Ishikawa (cell line): ENCODE measurements at regions not wholly inside any gene's neighbourhood (a gene's known extent, or its start where the extent isn't known, plus 50 kb on each side); places are given as distances from the start of the nearest gene placed in this dataset.

Source experiments
- CEBPB ChIP-seq: IDR thresholded peaks from 2 replicates; pipeline ENCODE4 v1.6.1; 2012
- CREB1 ChIP-seq: IDR thresholded peaks from 2 replicates; pipeline ENCODE4 v1.6.1; 2012; ENCODE audit warnings: low read depth
- EGR1 ChIP-seq: IDR thresholded peaks from 2 replicates; pipeline ENCODE4 v1.6.1; 2012
- EP300 ChIP-seq: IDR thresholded peaks from 2 replicates; pipeline ENCODE4 v1.6.1; 2012; ENCODE audit warnings: borderline replicate concordance
- FOXM1 ChIP-seq: IDR thresholded peaks from 2 replicates; pipeline ENCODE4 v1.6.1; 2012; ENCODE audit warnings: low read depth, borderline replicate concordance
- NFIC ChIP-seq: IDR thresholded peaks from 2 replicates; pipeline ENCODE4 v1.6.1; 2012
- RAD21 ChIP-seq: IDR thresholded peaks from 2 replicates; pipeline ENCODE4 v1.6.1; 2012; ENCODE audit warnings: low read depth
- TAF1 ChIP-seq: IDR thresholded peaks from 2 replicates; pipeline ENCODE4 v1.6.1; 2012; ENCODE audit warnings: low read depth, mild to moderate bottlenecking
- TCF12 ChIP-seq: IDR thresholded peaks from 2 replicates; pipeline ENCODE4 v1.6.1; 2012; ENCODE audit warnings: low read depth
- TEAD4 ChIP-seq: IDR thresholded peaks from 2 replicates; pipeline ENCODE4 v1.6.1; 2012
- YY1 ChIP-seq: IDR thresholded peaks from 2 replicates; pipeline ENCODE4 v1.6.1; 2012; ENCODE audit warnings: low read depth
- ZBTB7A ChIP-seq: IDR thresholded peaks from 2 replicates; pipeline ENCODE4 v1.6.1; 2012; ENCODE audit warnings: low read depth
- TF ChIP-seq, protein P1 (sequence below): IDR thresholded peaks from 2 replicates; pipeline ENCODE4 v1.6.1; 2012
- TF ChIP-seq, protein P2 (sequence below): IDR thresholded peaks from 2 replicates; pipeline ENCODE4 v1.6.1; 2012
- TF ChIP-seq, protein P3 (sequence below): IDR thresholded peaks from 2 replicates; pipeline ENCODE4 v1.6.1; 2012; ENCODE audit warnings: low read depth, mild to moderate bottlenecking

DNA sequence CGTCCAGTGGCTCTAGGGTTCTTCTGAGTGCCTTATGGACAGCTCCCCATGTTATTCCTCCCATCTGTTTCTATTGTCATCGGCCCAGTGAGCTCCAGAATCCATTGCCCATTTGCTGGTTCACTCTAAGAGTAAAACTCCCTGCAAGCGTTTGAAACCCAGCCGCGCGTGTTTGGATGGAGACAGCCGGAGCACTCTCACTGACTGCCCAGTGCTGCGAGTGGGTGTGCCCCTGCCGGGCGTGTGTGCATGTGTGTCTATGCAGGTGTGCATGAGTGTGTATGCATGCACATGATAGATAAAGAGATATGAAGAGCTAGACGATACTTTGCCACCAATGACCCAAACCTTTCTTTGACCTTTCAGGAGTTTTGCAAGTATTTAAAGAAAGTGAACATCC lies 347.2 kb upstream of the MKI67 start:
- TF ChIP-seq RAD21: no peak
- TF ChIP-seq, protein P1, sequence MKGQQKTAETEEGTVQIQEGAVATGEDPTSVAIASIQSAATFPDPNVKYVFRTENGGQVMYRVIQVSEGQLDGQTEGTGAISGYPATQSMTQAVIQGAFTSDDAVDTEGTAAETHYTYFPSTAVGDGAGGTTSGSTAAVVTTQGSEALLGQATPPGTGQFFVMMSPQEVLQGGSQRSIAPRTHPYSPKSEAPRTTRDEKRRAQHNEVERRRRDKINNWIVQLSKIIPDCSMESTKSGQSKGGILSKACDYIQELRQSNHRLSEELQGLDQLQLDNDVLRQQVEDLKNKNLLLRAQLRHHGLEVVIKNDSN: no peak
- no peak for TF ChIP-seq TAF1

DNA sequence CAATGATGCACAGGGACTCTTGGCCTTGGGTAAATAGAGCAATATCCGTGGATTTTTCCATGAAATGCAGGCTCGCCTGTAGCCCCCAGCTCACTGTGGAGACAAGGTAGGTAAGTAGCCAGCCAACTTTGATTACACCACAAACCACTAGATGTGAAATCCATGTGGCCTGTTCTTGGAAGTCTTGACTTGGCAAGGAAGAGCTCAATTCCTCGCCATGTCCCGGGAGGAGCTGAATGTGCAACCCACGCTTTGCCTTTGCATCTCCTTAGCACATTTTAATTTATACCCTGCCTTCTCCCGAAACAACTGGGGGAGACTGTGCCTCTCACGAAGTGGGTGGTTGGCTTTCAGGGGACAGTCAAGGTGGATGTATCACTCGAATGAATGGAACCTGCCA lies 347.7 kb upstream of the MKI67 start:
- TF ChIP-seq ZBTB7A (no peak), FOXM1 (no peak), CEBPB (no peak), TEAD4 (no peak), TAF1 (no peak), EP300 (no peak), NFIC (no peak), CREB1 (no peak), EGR1 (no peak), TCF12 (no peak), YY1 (no peak), RAD21 (no peak)
- TF ChIP-seq, protein P1: no peak
- TF ChIP-seq, protein P2, sequence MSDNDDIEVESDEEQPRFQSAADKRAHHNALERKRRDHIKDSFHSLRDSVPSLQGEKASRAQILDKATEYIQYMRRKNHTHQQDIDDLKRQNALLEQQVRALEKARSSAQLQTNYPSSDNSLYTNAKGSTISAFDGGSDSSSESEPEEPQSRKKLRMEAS: no peak
- TF ChIP-seq, protein P3, sequence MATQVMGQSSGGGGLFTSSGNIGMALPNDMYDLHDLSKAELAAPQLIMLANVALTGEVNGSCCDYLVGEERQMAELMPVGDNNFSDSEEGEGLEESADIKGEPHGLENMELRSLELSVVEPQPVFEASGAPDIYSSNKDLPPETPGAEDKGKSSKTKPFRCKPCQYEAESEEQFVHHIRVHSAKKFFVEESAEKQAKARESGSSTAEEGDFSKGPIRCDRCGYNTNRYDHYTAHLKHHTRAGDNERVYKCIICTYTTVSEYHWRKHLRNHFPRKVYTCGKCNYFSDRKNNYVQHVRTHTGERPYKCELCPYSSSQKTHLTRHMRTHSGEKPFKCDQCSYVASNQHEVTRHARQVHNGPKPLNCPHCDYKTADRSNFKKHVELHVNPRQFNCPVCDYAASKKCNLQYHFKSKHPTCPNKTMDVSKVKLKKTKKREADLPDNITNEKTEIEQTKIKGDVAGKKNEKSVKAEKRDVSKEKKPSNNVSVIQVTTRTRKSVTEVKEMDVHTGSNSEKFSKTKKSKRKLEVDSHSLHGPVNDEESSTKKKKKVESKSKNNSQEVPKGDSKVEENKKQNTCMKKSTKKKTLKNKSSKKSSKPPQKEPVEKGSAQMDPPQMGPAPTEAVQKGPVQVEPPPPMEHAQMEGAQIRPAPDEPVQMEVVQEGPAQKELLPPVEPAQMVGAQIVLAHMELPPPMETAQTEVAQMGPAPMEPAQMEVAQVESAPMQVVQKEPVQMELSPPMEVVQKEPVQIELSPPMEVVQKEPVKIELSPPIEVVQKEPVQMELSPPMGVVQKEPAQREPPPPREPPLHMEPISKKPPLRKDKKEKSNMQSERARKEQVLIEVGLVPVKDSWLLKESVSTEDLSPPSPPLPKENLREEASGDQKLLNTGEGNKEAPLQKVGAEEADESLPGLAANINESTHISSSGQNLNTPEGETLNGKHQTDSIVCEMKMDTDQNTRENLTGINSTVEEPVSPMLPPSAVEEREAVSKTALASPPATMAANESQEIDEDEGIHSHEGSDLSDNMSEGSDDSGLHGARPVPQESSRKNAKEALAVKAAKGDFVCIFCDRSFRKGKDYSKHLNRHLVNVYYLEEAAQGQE: no peak

DNA sequence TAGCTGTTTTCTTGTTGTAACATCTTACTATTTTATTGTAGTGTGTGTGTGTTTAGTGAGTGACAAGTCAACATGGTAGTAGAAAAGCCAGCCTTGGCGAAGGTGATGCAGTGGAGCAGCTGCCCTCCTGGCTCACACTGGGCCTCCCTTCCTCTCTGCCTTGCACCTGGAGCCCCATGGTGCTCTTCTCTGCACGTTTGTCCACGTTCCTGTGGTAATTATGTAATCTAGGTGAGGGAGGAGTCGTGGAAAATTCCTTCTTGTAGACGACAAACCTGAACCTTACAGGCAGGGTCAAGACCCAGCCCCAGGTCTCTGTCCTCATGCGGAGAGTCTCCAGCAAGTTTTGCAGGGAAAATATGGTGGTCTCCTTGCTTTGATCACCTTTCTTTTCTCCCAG lies 348.3 kb upstream of the MKI67 start:
- TF ChIP-seq CEBPB (no peak), TCF12 (no peak), FOXM1 (no peak)

DNA sequence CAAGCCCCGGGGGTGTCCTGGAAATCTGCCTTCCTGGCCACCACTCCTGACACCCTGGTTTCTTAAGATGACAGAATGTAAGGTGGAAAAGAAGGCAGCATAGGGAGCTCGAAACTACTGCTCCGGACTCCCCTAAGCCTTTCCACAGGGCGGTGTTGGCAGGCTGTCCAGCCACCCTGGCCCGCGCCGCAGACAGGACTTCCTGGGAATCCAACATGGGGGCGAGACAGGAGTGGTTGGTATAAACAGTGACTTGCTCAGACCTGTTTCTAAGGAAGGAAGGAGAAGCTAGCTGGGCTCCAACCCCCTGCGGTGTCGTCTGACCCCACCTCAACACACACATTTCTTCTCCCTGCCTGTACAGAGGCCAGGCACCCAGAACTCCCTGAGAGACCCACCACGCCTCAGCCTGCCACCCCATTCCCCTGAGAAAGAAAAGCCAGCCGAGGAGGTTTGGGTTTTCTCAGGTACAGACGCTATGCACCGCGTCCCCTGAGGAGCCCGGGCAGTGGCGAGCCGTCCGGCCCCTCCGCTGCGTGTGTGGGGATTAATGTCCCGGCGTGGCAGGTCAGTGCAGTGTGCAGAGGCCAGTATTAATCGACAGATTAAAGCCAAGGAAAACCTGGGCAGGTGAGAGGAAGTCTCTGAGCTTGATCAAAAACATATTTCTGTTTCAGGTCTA lies 349.6 kb upstream of the MKI67 start:
- TF ChIP-seq CREB1 (no peak), CEBPB (no peak), EGR1 (no peak), TCF12 (no peak), TEAD4 (no peak), YY1 (no peak), EP300 (no peak), FOXM1 (no peak)
- TF ChIP-seq, protein P1: no peak
- TF ChIP-seq, protein P3: no peak
- TF ChIP-seq, protein P2: no peak

DNA sequence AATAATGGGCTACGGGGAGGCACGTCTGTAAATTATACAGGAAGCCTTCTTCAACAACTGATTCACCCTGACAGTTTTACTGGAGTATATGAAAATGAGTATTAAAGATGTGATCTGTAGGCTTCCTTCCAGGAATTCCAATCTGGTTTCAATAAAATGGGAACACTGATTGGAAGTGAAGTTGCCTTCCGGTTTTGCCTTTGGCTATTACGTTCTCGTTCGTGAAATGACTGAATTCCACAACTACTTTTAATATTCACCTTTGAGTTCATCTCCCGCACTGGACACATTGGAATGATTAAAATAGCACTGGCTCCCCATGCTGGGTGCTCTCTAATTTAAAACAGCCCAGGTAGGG lies 350.1 kb upstream of the MKI67 start:
- no peak for TF ChIP-seq FOXM1
- no peak for TF ChIP-seq NFIC
- TF ChIP-seq ZBTB7A: no peak
- TF ChIP-seq RAD21: no peak
- no peak for TF ChIP-seq EP300
- TF ChIP-seq, protein P2: no peak
- TF ChIP-seq, protein P3: no peak
- TF ChIP-seq, protein P1: no peak
- no peak for TF ChIP-seq YY1
- no peak for TF ChIP-seq CEBPB
- TF ChIP-seq TEAD4: no peak
- TF ChIP-seq CREB1: no peak
- no peak for TF ChIP-seq EGR1
- TF ChIP-seq TCF12: no peak
- no peak for TF ChIP-seq TAF1
